Osteoblast (primary cell): ENCODE measurements at regions not wholly inside any gene's neighbourhood (a gene's known extent, or its start where the extent isn't known, plus 50 kb on each side); places are given as distances from the start of the nearest gene placed in this dataset.

ENCODE experiments used
- DNase-seq: peaks from one replicate; pipeline ENCODE4 v3.0.0; 2011; ENCODE audit warnings: low spot score, mixed read lengths; ENCODE audit not compliant: insufficient read length; ENCODE audit errors: missing footprints
- H2AFZ ChIP-seq: 2 replicates; pipeline ENCODE4 v1.6.0; 2011; ENCODE audit warnings: mild to moderate bottlenecking, low read length
- H3K27ac ChIP-seq: 2 replicates; pipeline ENCODE4 v1.5.1; 2011; ENCODE audit warnings: mild to moderate bottlenecking, low read depth, low read length, moderate library complexity
- H3K27me3 ChIP-seq: 2 replicates; pipeline ENCODE4 v1.6.0; 2012; ENCODE audit warnings: mild to moderate bottlenecking, control low read depth, inconsistent platforms, low read length, moderate library complexity; ENCODE audit not compliant: insufficient read depth
- H3K36me3 ChIP-seq: 2 replicates; pipeline ENCODE4 v1.5.1; 2011; ENCODE audit warnings: mild to moderate bottlenecking, low read length, control low read depth, moderate library complexity; ENCODE audit not compliant: insufficient read depth
- H3K4me1 ChIP-seq: 2 replicates; pipeline ENCODE4 v1.5.1; 2011; ENCODE audit warnings: mild to moderate bottlenecking, low read length, control low read depth, moderate library complexity; ENCODE audit not compliant: insufficient read depth
- H3K4me2 ChIP-seq: 2 replicates; pipeline ENCODE4 v1.6.0; 2011; ENCODE audit warnings: mild to moderate bottlenecking, low read length; ENCODE audit not compliant: insufficient read depth
- H3K4me3 ChIP-seq: fragments of 200-600 bp; sonication (generic); 3 replicates; pipeline ENCODE4 v1.5.1; 2012; ENCODE audit warnings: mild to moderate bottlenecking, low read length, inconsistent platforms; ENCODE audit not compliant: insufficient read depth
- H3K79me2 ChIP-seq: 2 replicates; pipeline ENCODE4 v1.6.0; 2012; ENCODE audit warnings: mild to moderate bottlenecking, low read length, control low read depth, inconsistent platforms; ENCODE audit not compliant: insufficient read depth
- H3K9me3 ChIP-seq: 2 replicates; pipeline ENCODE4 v1.5.1; 2011; ENCODE audit warnings: low read depth, low read length, control low read depth
- H4K20me1 ChIP-seq: 2 replicates; pipeline ENCODE4 v1.6.0; 2012; ENCODE audit warnings: mild to moderate bottlenecking, low read length, control low read depth; ENCODE audit not compliant: insufficient read depth
- CTCF ChIP-seq: IDR thresholded peaks from 2 replicates; pipeline ENCODE4 v1.5.1; 2011; ENCODE audit warnings: mild to moderate bottlenecking, low read depth, low read length, moderate library complexity; ENCODE audit errors: extremely low read depth

GRCh38 chr9:88291856-88292255, 96.4 kb upstream of the SPIN1 start:
- Histone ChIP-seq H3K79me2 (no peaks in the 10 kb centered on the region), H3K4me3 (no peak overlapping the region), H4K20me1 (no peaks in the 10 kb centered on the region), H3K4me2 (no peak overlapping the region), H3K36me3 (no peaks in the 10 kb centered on the region), H3K4me1 (no peaks in the 10 kb centered on the region), H3K27me3 (peaks cover 4% of the 10 kb centered on the region), H2AFZ (no peak overlapping the region), H3K27ac (no peak overlapping the region), H3K9me3 (no peaks in the 10 kb centered on the region)
- DNase-seq, result no peak
- TF ChIP-seq CTCF, result no peak

GRCh38 chr9:88291056-88291455, 97.2 kb upstream of the SPIN1 start:
- no peak for TF ChIP-seq CTCF
- no peak overlapping the region for H3K4me2 ChIP-seq
- H4K20me1 ChIP-seq, result no peaks in the 10 kb centered on the region
- H3K27me3 ChIP-seq, result peaks cover 4% of the 10 kb centered on the region
- no peaks in the 10 kb centered on the region for H3K36me3 ChIP-seq
- H3K9me3 ChIP-seq, result no peaks in the 10 kb centered on the region
- no peak overlapping the region for H3K4me3 ChIP-seq
- DNase-seq, result no peak
- H2AFZ ChIP-seq, result no peak overlapping the region
- no peaks in the 10 kb centered on the region for H3K4me1 ChIP-seq
- no peak overlapping the region for H3K27ac ChIP-seq
- no peaks in the 10 kb centered on the region for H3K79me2 ChIP-seq

GRCh38 chr9:88289532-88289931, 98.7 kb upstream of the SPIN1 start:
- Histone ChIP-seq H3K4me2 (no peak overlapping the region), H3K9me3 (no peaks in the 10 kb centered on the region), H3K4me3 (no peak overlapping the region), H3K36me3 (no peaks in the 10 kb centered on the region), H3K27ac (no peak overlapping the region), H3K27me3 (peaks cover 4% of the 10 kb centered on the region), H3K4me1 (no peaks in the 10 kb centered on the region), H3K79me2 (no peaks in the 10 kb centered on the region), H2AFZ (no peak overlapping the region), H4K20me1 (no peaks in the 10 kb centered on the region)
- DNase-seq, result no peak
- no peak for TF ChIP-seq CTCF

- no peak overlapping the region for H3K4me2 ChIP-seq
- no peaks in the 10 kb centered on the region for H3K9me3 ChIP-seq
- no peaks in the 10 kb centered on the region for H3K79me2 ChIP-seq
- no peaks in the 10 kb centered on the region for H3K4me1 ChIP-seq
- H4K20me1 ChIP-seq, result no peaks in the 10 kb centered on the region
- no peak overlapping the region for H2AFZ ChIP-seq
- no peak for TF ChIP-seq CTCF
- H3K27me3 ChIP-seq, result peaks cover 4% of the 10 kb centered on the region
- no peak overlapping the region for H3K27ac ChIP-seq
- no peaks in the 10 kb centered on the region for H3K36me3 ChIP-seq
- no peak overlapping the region for H3K4me3 ChIP-seq
- no peak for DNase-seq
Measured at GRCh38 chr9:88287972-88288371, 100.3 kb upstream of the SPIN1 start.
